ENCODE measurements at regions not wholly inside any gene's neighbourhood (a gene's known extent, or its start where the extent isn't known, plus 50 kb on each side); places are given as distances from the start of the nearest gene placed in this dataset. TPM values are rescaled to one million over a fixed set of nuclear protein-coding genes. Genes with fewer than 3 reads are reported as not detected.

DNA sequence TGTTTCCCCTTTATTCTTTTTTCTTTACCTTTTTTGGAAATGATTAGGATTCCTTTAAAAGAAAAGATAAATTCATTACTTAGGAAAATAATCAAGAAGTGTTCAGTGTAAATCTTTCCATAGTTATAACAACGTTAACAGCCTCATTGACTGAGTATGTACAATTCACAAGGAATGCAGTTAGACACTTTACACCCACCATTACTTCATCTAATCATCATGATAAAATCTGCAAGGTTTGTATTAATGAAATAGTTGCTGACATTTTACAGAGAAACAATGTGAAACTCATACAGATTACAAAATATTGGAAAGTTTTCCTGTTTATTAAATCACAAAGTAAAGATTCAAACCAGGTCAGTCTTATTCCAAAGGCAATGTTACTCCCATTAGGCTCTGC, 59.3 kb upstream of the NEGR1 start:
- Histone ChIP-seq H3K27ac (ENCODE audit: low read depth, low read length) (no peak overlapping the region), H3K79me2 (ENCODE audit: control insufficient read depth, insufficient read depth, low read length) (no peaks in the 10 kb centered on the region), H3K4ac (ENCODE audit: low read depth, low read length) (no peak overlapping the region), H3K23ac (ENCODE audit: low read length) (no peak overlapping the region), H3K36me3 (ENCODE audit: control insufficient read depth, insufficient read depth, low read length) (no peaks in the 10 kb centered on the region), H2BK15ac (replicated peaks; ENCODE audit: low read depth) (no peak overlapping the region), H3K18ac (ENCODE audit: low read length) (no peak overlapping the region), H3K4me2 (ENCODE audit: low read length) (no peak overlapping the region), H3K4me1 (ENCODE audit: control insufficient read depth, low read depth, low read length) (no peaks in the 10 kb centered on the region), H3K79me1 (ENCODE audit: low read length) (no peaks in the 10 kb centered on the region), H2AK5ac (ENCODE audit: low read length) (no peak overlapping the region), H3K9ac (ENCODE audit: low read length) (no peak overlapping the region), H3K56ac (ENCODE audit: low read length) (no peak overlapping the region), H2BK5ac (ENCODE audit: low read length) (no peak overlapping the region), H4K5ac (ENCODE audit: low read length) (no peak overlapping the region), H2BK120ac (ENCODE audit: low read depth, low read length) (no peak overlapping the region), H4K8ac (ENCODE audit: low read depth, low read length) (no peak overlapping the region), H3K27me3 (ENCODE audit: insufficient read depth, low read length, poor library complexity) (no peaks in the 10 kb centered on the region), H3K4me3 (ENCODE audit: low read length) (no peak overlapping the region)
- no CpG with 5 or more reads among the region's 1 CpG for WGBS (ENCODE audit: extremely low coverage, insufficient coverage, low lambda C conversion rate)
- DNase-seq = no peak

DNA sequence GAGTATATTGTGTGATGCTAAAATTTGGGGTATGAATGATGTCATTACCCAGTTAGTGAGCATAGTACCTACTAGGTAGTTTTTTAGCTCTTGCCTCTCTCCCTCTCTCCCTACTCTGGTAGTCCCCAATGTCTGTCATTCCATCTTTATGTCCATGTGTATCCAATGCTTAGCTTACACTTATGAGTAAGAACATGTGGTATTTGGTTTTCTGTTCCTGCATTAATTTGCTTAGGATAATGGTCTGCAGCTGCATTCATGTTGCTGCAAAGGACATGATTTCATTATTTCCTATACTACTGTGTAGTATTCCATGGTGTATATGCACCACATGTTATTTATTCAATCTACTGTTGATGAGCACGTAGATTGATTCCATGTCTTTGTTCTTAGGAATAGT, 54.4 kb upstream of the NEGR1 start:
- H3K27me3 ChIP-seq (ENCODE audit: insufficient read depth, low read length, poor library complexity) = no peaks in the 10 kb centered on the region
- no peak for DNase-seq
- H2BK15ac ChIP-seq (replicated peaks; ENCODE audit: low read depth) = no peak overlapping the region
- no peak overlapping the region for H4K8ac ChIP-seq (ENCODE audit: low read depth, low read length)
- H3K4me1 ChIP-seq (ENCODE audit: control insufficient read depth, low read depth, low read length) = no peaks in the 10 kb centered on the region
- WGBS (ENCODE audit: extremely low coverage, insufficient coverage, low lambda C conversion rate) = no CpG with 5 or more reads among the region's 1 CpG
- no peak overlapping the region for H3K18ac ChIP-seq (ENCODE audit: low read length)
- no peak overlapping the region for H2BK5ac ChIP-seq (ENCODE audit: low read length)
- no peak overlapping the region for H3K23ac ChIP-seq (ENCODE audit: low read length)
- H2AK5ac ChIP-seq (ENCODE audit: low read length) = no peak overlapping the region
- no peak overlapping the region for H3K9ac ChIP-seq (ENCODE audit: low read length)
- H3K4me3 ChIP-seq (ENCODE audit: low read length) = no peak overlapping the region
- H3K4me2 ChIP-seq (ENCODE audit: low read length) = no peak overlapping the region
- H4K5ac ChIP-seq (ENCODE audit: low read length) = no peak overlapping the region
- no peak overlapping the region for H3K4ac ChIP-seq (ENCODE audit: low read depth, low read length)
- H2BK120ac ChIP-seq (ENCODE audit: low read depth, low read length) = no peak overlapping the region
- no peaks in the 10 kb centered on the region for H3K36me3 ChIP-seq (ENCODE audit: control insufficient read depth, insufficient read depth, low read length)
- no peaks in the 10 kb centered on the region for H3K79me1 ChIP-seq (ENCODE audit: low read length)
- no peak overlapping the region for H3K56ac ChIP-seq (ENCODE audit: low read length)
- no peaks in the 10 kb centered on the region for H3K79me2 ChIP-seq (ENCODE audit: control insufficient read depth, insufficient read depth, low read length)
- H3K27ac ChIP-seq (ENCODE audit: low read depth, low read length) = no peak overlapping the region

Small RNA genes lying in the stretch of these regions (small RNA-seq; reads per million reads assigned to genes)
- not detected for gene RN7SKP19 (ENCODE audit: insufficient read depth)
- gene RNA5SP50 (ENCODE audit: insufficient read depth) = not detected
- gene RNU4ATAC8P (ENCODE audit: insufficient read depth) = not detected
- gene RNU6-1246P (ENCODE audit: insufficient read depth) = not detected

Measured in mesendoderm (in vitro differentiated cells).